GM18519 (cell line): ENCODE measurements at regions not wholly inside any gene's neighbourhood (a gene's known extent, or its start where the extent isn't known, plus 50 kb on each side); places are given as distances from the start of the nearest gene placed in this dataset.

ENCODE experiments used
- ATAC-seq: cut with Tn5 transposase; IDR thresholded peaks from one replicate; pipeline ENCODE4 v1.9.1; 2021; ENCODE audit warnings: mild to moderate bottlenecking, moderate library complexity; ENCODE audit not compliant: unreplicated experiment, low FRiP score

DNA sequence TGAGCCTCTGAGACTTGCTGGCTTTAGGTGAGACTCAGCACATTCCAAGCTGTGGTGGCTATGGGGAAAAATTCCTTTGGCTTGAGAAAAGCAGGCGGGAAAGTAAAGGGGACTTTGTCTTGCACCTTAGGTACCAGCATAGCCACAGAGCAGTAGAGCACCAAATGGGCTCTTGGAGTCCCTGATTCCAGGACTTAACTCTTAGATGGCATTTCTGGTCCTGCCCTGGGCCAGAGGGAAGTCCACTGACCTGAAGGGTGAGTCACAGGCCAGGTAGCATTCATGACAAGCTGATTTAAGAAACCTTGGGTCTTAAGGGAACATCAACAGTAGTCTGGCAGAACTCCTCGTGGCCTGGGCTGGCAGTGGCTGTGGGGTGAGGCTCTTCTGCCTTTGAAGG is 344.7 kb downstream of the DUSP10 start:
- ATAC-seq = no peak

DNA sequence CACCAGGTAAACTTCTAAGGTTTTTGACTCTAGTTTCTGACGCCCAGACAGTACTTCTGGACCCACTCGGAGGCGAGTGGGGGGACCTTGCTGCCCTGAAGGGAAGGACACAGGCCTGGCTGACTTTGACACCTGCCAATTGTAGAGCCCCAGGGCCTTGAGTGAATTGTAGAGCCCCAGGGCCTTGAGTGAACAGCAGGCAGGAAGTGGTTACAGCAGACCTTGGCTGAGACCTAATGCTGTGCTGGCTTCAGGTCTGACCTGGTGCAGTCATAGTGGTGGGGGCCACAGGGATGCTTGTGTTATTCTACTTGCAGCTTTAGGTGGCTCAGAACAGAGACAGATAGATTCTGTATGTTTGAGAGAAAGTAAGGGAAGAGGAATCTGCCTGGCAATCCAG is 344.3 kb downstream of the DUSP10 start:
- ATAC-seq = no peak

- no peak for ATAC-seq
These were observed 336.7 kb downstream of the DUSP10 start for GRCh38 chr1:221405146-221405545.

- ATAC-seq = no peak
These were observed 333.6 kb downstream of the DUSP10 start for GRCh38 chr1:221408117-221408803.

DNA sequence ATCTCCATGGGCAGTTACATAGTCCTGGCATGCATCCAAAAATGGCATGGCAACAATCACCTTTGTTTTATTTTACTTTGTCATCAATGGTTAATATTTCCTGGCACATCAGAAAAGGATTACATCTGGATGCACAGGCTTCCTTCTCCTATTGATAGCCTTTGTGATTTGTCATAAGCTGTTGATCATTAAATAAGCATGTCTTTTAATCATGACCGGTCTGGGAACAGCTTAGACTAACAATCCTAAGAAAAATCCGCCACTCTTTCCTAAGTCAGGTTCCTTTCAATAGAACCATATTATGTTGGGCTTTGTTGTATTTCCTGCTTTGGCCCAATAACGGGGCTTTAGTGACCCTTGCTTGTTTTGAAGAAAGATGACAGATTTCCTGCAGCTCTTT is 330.6 kb downstream of the DUSP10 start:
- no peak for ATAC-seq

- ATAC-seq = no peak
These were observed 326.9 kb downstream of the DUSP10 start for GRCh38 chr1:221414772-221415539.

DNA sequence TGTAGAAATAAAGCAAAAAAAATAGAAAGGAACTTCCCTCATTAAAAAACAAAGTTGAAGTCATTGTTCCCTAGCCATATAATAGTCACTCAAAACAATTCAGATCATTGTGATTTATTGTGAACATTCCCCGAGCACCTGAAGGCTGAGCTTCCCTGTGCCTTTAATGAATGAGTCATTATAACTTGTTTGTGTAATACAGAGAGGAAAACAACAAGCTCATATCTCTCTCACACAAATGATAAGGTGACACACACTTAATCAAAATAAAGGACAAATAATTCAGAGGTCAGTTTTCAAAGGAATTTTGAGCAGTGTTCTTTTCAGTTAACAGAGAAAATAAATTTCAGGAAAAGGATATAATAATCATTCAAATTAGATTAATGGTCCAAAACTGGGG is 326.2 kb downstream of the DUSP10 start:
- ATAC-seq = no peak

DNA sequence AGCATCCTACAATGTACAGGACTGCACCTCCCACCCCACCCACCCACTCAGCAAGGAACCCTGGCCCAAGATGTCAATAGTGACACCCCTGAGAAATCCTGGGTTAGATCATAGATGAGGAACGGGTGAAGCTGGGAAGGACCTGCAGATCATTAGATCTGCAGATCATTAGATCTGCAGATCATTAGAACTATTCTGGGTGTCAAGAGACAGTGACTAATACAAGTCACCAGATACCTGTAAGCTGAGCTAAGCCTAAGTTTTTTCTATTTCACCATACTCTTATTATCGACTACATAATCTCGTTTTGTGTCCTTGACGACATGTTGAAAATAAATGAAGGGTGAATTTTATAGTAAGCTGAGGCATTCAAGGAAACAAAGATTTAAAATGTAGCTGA is 325.7 kb downstream of the DUSP10 start:
- no peak for ATAC-seq

- ATAC-seq = no peak
These were observed 325.2 kb downstream of the DUSP10 start for GRCh38 chr1:221416723-221417122.

GRCh38 chr1:221418346-221418745 is 323.5 kb downstream of the DUSP10 start:
- no peak for ATAC-seq

GRCh38 chr1:221419513-221420095 is 322.3 kb downstream of the DUSP10 start:
- no peak for ATAC-seq

- no peak for ATAC-seq
These were observed 312.6 kb downstream of the DUSP10 start for GRCh38 chr1:221429264-221429663.

GRCh38 chr1:221430152-221430960 is 311.5 kb downstream of the DUSP10 start:
- ATAC-seq = no peak

DNA sequence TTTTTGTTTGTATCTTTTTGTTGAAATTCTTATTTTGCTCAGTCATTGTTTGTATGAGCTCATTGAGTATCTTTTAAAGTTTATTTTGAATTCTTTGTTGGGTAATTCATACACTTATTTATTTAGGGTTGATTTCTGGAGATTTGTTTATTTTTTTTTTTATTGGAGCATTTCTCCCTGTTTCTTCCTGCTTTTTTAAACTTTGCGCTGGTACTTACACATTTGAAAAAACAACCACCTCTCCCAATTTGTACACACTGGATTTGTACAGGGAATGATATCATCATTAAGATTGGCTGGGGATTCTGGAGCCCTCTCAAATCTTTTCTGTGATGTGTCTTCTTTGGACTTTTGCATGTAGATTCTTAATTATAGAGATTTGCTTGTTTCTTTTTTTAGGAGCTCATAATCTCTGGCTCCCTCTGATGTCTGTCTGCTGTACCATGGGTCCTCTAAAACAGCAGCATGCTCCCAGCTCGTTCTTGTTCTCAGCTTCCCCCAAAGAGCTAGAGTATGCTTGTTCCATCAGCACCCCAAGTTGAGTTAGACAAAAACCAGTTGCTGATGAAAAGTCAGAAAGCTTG is 310.7 kb downstream of the DUSP10 start:
- no peak for ATAC-seq

- no peak for ATAC-seq
These were observed 309.9 kb downstream of the DUSP10 start for GRCh38 chr1:221431961-221432360.

DNA sequence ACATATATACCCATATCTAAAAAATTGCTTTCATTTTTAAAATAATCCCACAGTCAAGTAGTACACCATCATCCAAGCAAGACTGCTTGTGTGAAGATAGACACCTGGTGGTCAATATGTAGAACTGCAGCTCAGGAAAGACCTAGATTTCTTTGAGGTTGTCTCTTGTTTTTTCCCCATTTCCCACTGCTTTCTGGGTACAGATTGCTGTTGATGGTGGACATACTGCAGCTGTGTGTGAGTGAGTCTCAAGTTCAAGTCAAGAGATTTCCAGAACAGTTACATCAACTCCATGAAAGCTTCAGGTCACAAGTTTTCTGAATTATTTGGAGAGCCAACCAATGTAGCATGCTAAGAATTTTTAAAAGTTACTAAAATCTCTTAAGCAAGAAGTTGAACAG is 306.4 kb downstream of the DUSP10 start:
- ATAC-seq = peak; percentile 36

GRCh38 chr1:221437171-221437570 is 304.7 kb downstream of the DUSP10 start:
- no peak for ATAC-seq

- ATAC-seq = no peak
These were observed 304.0 kb downstream of the DUSP10 start for GRCh38 chr1:221437926-221438325.

DNA sequence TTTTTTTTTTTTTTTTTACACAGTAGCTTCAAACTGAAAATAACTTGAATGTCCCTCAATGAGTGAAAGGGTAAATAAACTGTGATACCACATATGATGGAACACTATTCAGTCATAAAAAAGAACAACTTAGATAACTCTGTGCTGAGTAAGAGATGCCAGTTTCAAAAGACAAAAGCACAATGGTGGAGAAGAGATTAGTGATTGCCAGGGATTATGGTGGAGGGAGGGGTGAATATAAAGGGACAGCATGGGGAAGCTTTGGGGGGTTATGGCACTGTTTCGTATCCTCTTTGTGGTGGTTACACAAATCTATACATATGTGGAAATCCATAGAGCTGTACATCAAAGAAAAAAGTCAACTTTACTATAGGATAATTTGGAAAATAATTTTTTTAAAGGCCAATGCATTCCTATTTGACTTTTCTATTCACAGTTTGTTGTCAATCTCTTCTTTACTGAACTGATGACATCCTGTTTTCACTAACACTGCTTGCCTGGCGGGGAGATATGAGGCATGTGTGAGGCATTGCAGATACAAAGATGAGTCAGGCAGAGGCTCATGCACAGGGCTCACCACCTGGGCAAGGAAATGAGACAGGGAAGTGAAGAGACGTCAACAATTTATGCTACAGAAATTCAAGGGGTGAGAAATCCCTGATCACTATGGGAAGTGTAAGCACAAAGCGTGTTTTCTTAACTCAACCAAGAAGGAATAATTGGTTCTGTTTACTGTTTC is 302.7 kb downstream of the DUSP10 start:
- peak; percentile 90 for ATAC-seq
